Gastroesophageal sphincter (tissue), 3 donors: ENCODE measurements at regions not wholly inside any gene's neighbourhood (a gene's known extent, or its start where the extent isn't known, plus 50 kb on each side); places are given as distances from the start of the nearest gene placed in this dataset.

ENCODE experiments used
- EP300 ChIP-seq: sonication (generic); formaldehyde crosslinking; IDR thresholded peaks from one replicate; pipeline ENCODE4 v1.6.1; 2017; ENCODE audit warnings: antibody characterized with exemption, mild to moderate bottlenecking
- POLR2A ChIP-seq, 2 donors: fragments of 450-650 bp; IDR thresholded peaks; one replicate each; pipeline ENCODE4 v1.6.1; 2017; ENCODE audit warnings: antibody characterized with exemption in 2 of 2, mild to moderate bottlenecking in 2 of 2, moderate library complexity in 1 of 2
- TF ChIP-seq, protein P1 (sequence below), 4 experiments: fragments of 200-600 bp in 2 of 4; fragments of 450-650 bp in 2 of 4; sonication (generic) in 1 of 4; IDR thresholded peaks; one replicate each; pipeline ENCODE4 v1.5.1; 2017 to 2019; ENCODE audit warnings: antibody characterized with exemption in 4 of 4, mild to moderate bottlenecking in 2 of 4, moderate library complexity in 2 of 4

DNA sequence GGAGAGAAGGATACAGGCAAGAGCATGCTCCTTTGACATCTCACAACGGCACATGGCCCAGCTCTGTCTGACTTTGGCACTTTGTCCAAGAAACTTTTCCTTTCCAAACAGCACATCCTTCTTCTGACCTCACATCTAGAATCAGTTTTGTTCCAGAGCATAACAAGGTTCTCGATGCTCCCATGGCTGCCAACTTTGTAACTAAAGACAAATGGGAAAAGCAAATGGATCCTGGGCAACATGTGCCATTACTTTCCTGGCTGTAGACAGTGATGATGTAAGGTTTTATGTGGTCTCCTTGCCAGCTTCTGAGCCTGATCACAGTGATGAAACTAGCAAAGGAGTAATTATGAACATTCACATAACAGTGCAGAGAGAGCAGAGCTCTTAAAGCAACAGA is 171.8 kb upstream of the C1orf87 start:
- TF ChIP-seq, protein P1, sequence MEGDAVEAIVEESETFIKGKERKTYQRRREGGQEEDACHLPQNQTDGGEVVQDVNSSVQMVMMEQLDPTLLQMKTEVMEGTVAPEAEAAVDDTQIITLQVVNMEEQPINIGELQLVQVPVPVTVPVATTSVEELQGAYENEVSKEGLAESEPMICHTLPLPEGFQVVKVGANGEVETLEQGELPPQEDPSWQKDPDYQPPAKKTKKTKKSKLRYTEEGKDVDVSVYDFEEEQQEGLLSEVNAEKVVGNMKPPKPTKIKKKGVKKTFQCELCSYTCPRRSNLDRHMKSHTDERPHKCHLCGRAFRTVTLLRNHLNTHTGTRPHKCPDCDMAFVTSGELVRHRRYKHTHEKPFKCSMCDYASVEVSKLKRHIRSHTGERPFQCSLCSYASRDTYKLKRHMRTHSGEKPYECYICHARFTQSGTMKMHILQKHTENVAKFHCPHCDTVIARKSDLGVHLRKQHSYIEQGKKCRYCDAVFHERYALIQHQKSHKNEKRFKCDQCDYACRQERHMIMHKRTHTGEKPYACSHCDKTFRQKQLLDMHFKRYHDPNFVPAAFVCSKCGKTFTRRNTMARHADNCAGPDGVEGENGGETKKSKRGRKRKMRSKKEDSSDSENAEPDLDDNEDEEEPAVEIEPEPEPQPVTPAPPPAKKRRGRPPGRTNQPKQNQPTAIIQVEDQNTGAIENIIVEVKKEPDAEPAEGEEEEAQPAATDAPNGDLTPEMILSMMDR (IDR thresholded peaks at IDR 0.05), result no peak
- no peak for TF ChIP-seq POLR2A (IDR thresholded peaks at IDR 0.05)
- TF ChIP-seq EP300, result no peak
